OCI-LY1 (cell line): ENCODE measurements at regions not wholly inside any gene's neighbourhood (a gene's known extent, or its start where the extent isn't known, plus 50 kb on each side); places are given as distances from the start of the nearest gene placed in this dataset.
"Not testable (repeated sequence)": the region's sequence is repeated elsewhere in the genome, so short reads cannot be mapped to it uniquely, and the experiment has no call there.

Experiments
- H2AFZ ChIP-seq: fragments of 200-600 bp; sonication (generic), shearing (Covaris generic); 2 replicates; pipeline ENCODE4 v1.6.0; 2014; ENCODE audit warnings: antibody characterized with exemption, mild to moderate bottlenecking, low read length
- H3F3A ChIP-seq: fragments of 200-600 bp; sonication (generic), shearing (Covaris generic); 2 replicates; pipeline ENCODE4 v1.6.0; 2014; ENCODE audit warnings: mild to moderate bottlenecking, antibody characterized with exemption, low read length, moderate library complexity; ENCODE audit not compliant: insufficient read depth
- H3K27ac ChIP-seq: fragments of 200-600 bp; sonication (generic); 2 replicates; pipeline ENCODE4 v1.5.1; 2014; ENCODE audit warnings: low read length, mixed run types, mild to moderate bottlenecking, low read depth; ENCODE audit not compliant: poor library complexity, severe bottlenecking
- H3K27me3 ChIP-seq: fragments of 200-600 bp; sonication (generic); 2 replicates; pipeline ENCODE4 v1.6.0; 2014; ENCODE audit warnings: antibody characterized with exemption, mild to moderate bottlenecking, low read length, moderate library complexity; ENCODE audit not compliant: insufficient read depth
- H3K36me3 ChIP-seq: fragments of 200-600 bp; sonication (generic); 2 replicates; pipeline ENCODE4 v1.6.1; 2014; ENCODE audit warnings: mild to moderate bottlenecking, antibody characterized with exemption, low read length, moderate library complexity, mixed read lengths; ENCODE audit not compliant: insufficient read depth
- H3K4me1 ChIP-seq: fragments of 200-600 bp; sonication (generic); 2 replicates; pipeline ENCODE4 v1.5.1; 2014; ENCODE audit warnings: mild to moderate bottlenecking, low read length, moderate library complexity; ENCODE audit not compliant: insufficient read depth, severe bottlenecking
- H3K4me2 ChIP-seq: fragments of 200-600 bp; sonication (generic), shearing (Covaris generic); 2 replicates; pipeline ENCODE4 v1.6.1; 2014; ENCODE audit warnings: low read length
- H3K4me3 ChIP-seq: fragments of 200-600 bp; sonication (generic); 2 replicates; pipeline ENCODE4 v1.5.1; 2014; ENCODE audit warnings: low read length, low read depth, mild to moderate bottlenecking, mixed read lengths; ENCODE audit not compliant: poor library complexity, severe bottlenecking
- H3K79me2 ChIP-seq: fragments of 200-600 bp; shearing (Covaris generic); 2 replicates; pipeline ENCODE4 v1.6.1; 2016; ENCODE audit warnings: mixed run types, low read length, mixed read lengths; ENCODE audit not compliant: insufficient read depth
- H3K9ac ChIP-seq: fragments of 200-600 bp; sonication (generic), shearing (Covaris generic); 2 replicates; pipeline ENCODE4 v1.6.1; 2014; ENCODE audit warnings: mild to moderate bottlenecking, low read length, mixed read lengths
- H3K9me2 ChIP-seq: fragments of 200-600 bp; sonication (generic), shearing (Covaris generic); 2 replicates; pipeline ENCODE4 v1.6.1; 2014; ENCODE audit warnings: low read depth, mild to moderate bottlenecking, low read length, mixed read lengths
- H3K9me3 ChIP-seq: fragments of 200-600 bp; shearing (Covaris generic); 2 replicates; pipeline ENCODE4 v1.6.1; 2014; ENCODE audit warnings: low read length, mixed read lengths
- H4K20me1 ChIP-seq: fragments of 200-600 bp; sonication (generic), shearing (Covaris generic); 2 replicates; pipeline ENCODE4 v1.6.0; 2016; ENCODE audit warnings: mild to moderate bottlenecking, low read length; ENCODE audit not compliant: insufficient read depth

DNA sequence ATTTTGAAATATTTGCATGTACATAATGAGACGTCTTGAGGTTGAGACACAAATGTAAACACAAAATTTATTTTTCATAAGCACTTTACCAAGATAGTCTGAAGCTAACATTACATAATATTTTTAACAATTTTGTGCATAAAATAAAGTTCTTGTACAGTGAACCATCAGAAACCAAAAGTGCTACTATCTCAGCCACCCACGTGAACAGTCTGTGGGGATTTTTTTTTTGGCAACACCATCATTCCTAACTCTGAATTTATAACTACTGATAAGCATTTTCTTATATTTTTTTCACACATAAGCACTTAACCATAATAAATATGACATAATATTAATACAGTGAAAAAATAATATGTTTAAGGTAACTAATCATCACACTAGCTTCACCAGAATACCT is 62.9 kb upstream of the RUBCNL start:
- not testable (repeated sequence) for H3K9ac ChIP-seq, H3K36me3 ChIP-seq, H3K4me3 ChIP-seq, H3K9me3 ChIP-seq, H3K79me2 ChIP-seq, H3F3A ChIP-seq, H3K27me3 ChIP-seq, H4K20me1 ChIP-seq, H3K9me2 ChIP-seq
- H3K27ac ChIP-seq: peak overlapping the region; percentile 59
- peak overlapping the region; percentile 65; the same call in 1 of the 2 replicates for H2AFZ ChIP-seq
- H3K4me1 ChIP-seq: peaks cover 38% of the 10 kb centered on the region
- H3K4me2 ChIP-seq: peak overlapping the region; percentile 34; the same call in 1 of the 2 replicates

DNA sequence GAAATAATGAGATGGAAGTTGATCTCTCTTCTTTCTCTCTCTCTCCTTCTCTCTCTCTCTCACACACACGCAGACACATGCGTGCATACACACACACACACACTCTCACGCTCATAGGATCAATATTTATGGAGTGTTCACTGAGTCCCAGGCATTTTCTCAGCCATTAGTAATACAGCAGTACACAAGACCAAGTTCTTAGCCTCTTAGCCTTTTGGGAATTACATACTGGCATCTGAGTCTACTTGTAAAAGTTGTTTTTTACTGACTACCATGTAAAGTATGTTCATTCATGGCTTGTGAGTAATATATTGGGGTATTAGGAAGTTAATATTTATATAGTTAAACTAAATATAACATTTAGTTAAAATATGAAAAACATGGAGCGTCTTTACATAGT is 61.1 kb upstream of the RUBCNL start:
- not testable (repeated sequence) for H3K27me3 ChIP-seq, H3K9me3 ChIP-seq, H2AFZ ChIP-seq, H3K4me3 ChIP-seq, H3K36me3 ChIP-seq, H3K79me2 ChIP-seq, H3K9ac ChIP-seq, H3K27ac ChIP-seq, H3K9me2 ChIP-seq, H4K20me1 ChIP-seq, H3F3A ChIP-seq, H3K4me2 ChIP-seq
- peaks cover 27% of the 10 kb centered on the region for H3K4me1 ChIP-seq

DNA sequence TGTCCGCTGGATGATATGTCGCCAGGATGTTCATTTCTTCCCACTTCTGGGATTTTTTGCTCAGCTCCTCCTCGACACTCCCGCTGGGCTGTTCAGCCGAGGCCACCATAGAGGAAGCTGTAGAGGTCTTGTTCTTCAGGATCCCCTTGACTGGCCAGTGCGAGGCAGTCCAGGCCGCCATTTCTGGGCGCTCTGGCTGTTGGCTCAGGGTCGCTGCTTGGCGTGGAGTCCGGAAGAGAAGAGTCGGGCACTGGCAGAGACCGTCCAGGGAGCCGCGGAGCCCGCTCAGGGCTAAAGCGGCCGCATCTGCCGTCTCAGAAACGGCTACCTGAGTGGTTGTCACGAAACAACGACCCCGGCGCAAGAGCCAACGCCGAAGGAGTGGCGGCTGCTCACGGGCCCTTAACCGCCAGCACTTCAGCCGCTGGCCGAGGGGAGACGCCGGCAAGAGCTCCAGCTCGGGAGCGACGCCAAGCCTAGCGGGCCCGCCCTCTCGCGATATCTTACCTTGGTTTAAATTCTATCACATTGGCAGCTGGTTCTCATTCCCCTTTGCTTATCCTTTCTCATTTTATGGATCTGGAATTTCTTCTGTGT is 50.9 kb upstream of the RUBCNL start:
- not testable (repeated sequence) for H4K20me1 ChIP-seq, H3K27me3 ChIP-seq, H3K9ac ChIP-seq, H3K36me3 ChIP-seq, H3K9me2 ChIP-seq, H3K4me1 ChIP-seq, H3K27ac ChIP-seq, H3K9me3 ChIP-seq, H3K4me3 ChIP-seq, H3K4me2 ChIP-seq, H3F3A ChIP-seq, H3K79me2 ChIP-seq, H2AFZ ChIP-seq
